Liver (tissue), 8 donors: ENCODE measurements at regions not wholly inside any gene's neighbourhood (a gene's known extent, or its start where the extent isn't known, plus 50 kb on each side); places are given as distances from the start of the nearest gene placed in this dataset.

Experiments
- DNase-seq: peaks from one replicate; pipeline ENCODE4 v3.0.0-alpha.2; 2017; ENCODE audit warnings: low spot score
- H3K27ac ChIP-seq, 2 donors: one replicate each; pipeline ENCODE4 v1.7.0; 2013; ENCODE audit warnings: inconsistent platforms in 2 of 2, low read length in 2 of 2, control low read depth in 1 of 2, low read depth in 1 of 2, mild to moderate bottlenecking in 1 of 2
- H3K27me3 ChIP-seq, 4 donors: one replicate each; pipeline versions ENCODE4 v1.6.1 to v1.7.0; 2013; ENCODE audit warnings: low read length in 3 of 4, inconsistent platforms in 1 of 4, mild to moderate bottlenecking in 1 of 4, moderate library complexity in 1 of 4; ENCODE audit not compliant: control insufficient read depth in 4 of 4, insufficient read depth in 4 of 4
- H3K36me3 ChIP-seq, 4 donors: one replicate each; pipeline versions ENCODE4 v1.6.1 to v1.7.0; 2013; ENCODE audit warnings: low read length in 3 of 4, mild to moderate bottlenecking in 3 of 4, low read depth in 1 of 4, moderate library complexity in 1 of 4; ENCODE audit not compliant: control insufficient read depth in 4 of 4, insufficient read depth in 3 of 4
- H3K4me1 ChIP-seq, 4 donors: one replicate each; pipeline versions ENCODE4 v1.6.1 to v1.7.0; 2013; ENCODE audit warnings: low read length in 3 of 4, mild to moderate bottlenecking in 3 of 4, moderate library complexity in 1 of 4; ENCODE audit not compliant: control insufficient read depth in 4 of 4, insufficient read depth in 4 of 4
- H3K4me3 ChIP-seq, 3 donors: one replicate each; pipeline versions ENCODE4 v1.6.1 to v1.7.0; 2013; ENCODE audit warnings: low read length in 3 of 3, control low read depth in 1 of 3, low read depth in 1 of 3, mild to moderate bottlenecking in 1 of 3
- H3K9ac ChIP-seq, 2 donors: one replicate each; pipeline ENCODE4 v1.7.0; 2013; ENCODE audit warnings: low read length in 2 of 2, mild to moderate bottlenecking in 2 of 2, moderate library complexity in 2 of 2, control low read depth in 1 of 2, low read depth in 1 of 2
- H3K9me3 ChIP-seq, 4 donors: one replicate each; pipeline versions ENCODE4 v1.6.1 to v1.7.0; 2013; ENCODE audit warnings: low read length in 3 of 4; ENCODE audit not compliant: control insufficient read depth in 4 of 4
- EGR1 ChIP-seq, 2 donors: IDR thresholded peaks; 2 replicates each; pipeline ENCODE4 v1.6.1; 2016 to 2018; ENCODE audit warnings: antibody characterized with exemption in 2 of 2, low read depth in 2 of 2
- FOXA1 ChIP-seq: IDR thresholded peaks from 2 replicates; pipeline ENCODE4 v1.6.1; 2016; ENCODE audit warnings: antibody characterized with exemption
- FOXA2 ChIP-seq: IDR thresholded peaks from 2 replicates; pipeline ENCODE4 v1.6.1; 2016; ENCODE audit warnings: antibody characterized with exemption
- GABPA ChIP-seq, 2 donors: IDR thresholded peaks in 1 of 2; conservative IDR thresholded peaks in 1 of 2; 2 replicates each; pipeline ENCODE4 v1.6.1; 2016; ENCODE audit warnings: antibody characterized with exemption in 2 of 2, mild to moderate bottlenecking in 1 of 2, moderate library complexity in 1 of 2
- HNF4A ChIP-seq, 2 donors: conservative IDR thresholded peaks; 2 replicates each; pipeline ENCODE4 v1.6.1; 2016; ENCODE audit warnings: antibody characterized with exemption in 2 of 2, mild to moderate bottlenecking in 2 of 2
- HNF4G ChIP-seq: IDR thresholded peaks from 2 replicates; pipeline ENCODE4 v1.6.1; 2016; ENCODE audit warnings: antibody characterized with exemption
- JUND ChIP-seq, 2 donors: IDR thresholded peaks; 2 replicates each; pipeline ENCODE4 v1.6.1; 2016; ENCODE audit warnings: antibody characterized with exemption in 2 of 2
- NR2F2 ChIP-seq: IDR thresholded peaks from 2 replicates; pipeline ENCODE4 v1.6.1; 2016; ENCODE audit warnings: antibody characterized with exemption
- RAD21 ChIP-seq, 2 donors: IDR thresholded peaks; 2 replicates each; pipeline ENCODE4 v1.6.1; 2016; ENCODE audit warnings: antibody characterized with exemption in 2 of 2, mild to moderate bottlenecking in 2 of 2
- RXRA ChIP-seq, 2 donors: IDR thresholded peaks; 2 replicates each; pipeline ENCODE4 v1.6.1; 2017 to 2018; ENCODE audit warnings: antibody characterized with exemption in 2 of 2, mild to moderate bottlenecking in 1 of 2
- SP1 ChIP-seq: IDR thresholded peaks from 2 replicates; pipeline ENCODE4 v1.6.1; 2018; ENCODE audit warnings: antibody characterized with exemption, mild to moderate bottlenecking
- TAF1 ChIP-seq: conservative IDR thresholded peaks from 2 replicates; pipeline ENCODE4 v1.6.1; 2016; ENCODE audit warnings: antibody characterized with exemption, mild to moderate bottlenecking
- YY1 ChIP-seq: IDR thresholded peaks from 2 replicates; pipeline ENCODE4 v1.6.1; 2016; ENCODE audit warnings: antibody characterized with exemption, mild to moderate bottlenecking
- ZBTB33 ChIP-seq: IDR thresholded peaks from 2 replicates; pipeline ENCODE4 v1.6.1; 2016; ENCODE audit warnings: antibody characterized with exemption
- WGBS: extraction: QIAGEN DNeasy Blood & Tissue Kit; methylation state at CpG from one replicate; pipeline ENCODE4 v1.1.7; 2013; 5-methylcytosine and 5-hydroxymethylcytosine counted together
- TF ChIP-seq, protein P1 (sequence below): fragments of 150-350 bp; IDR thresholded peaks from 2 replicates; pipeline ENCODE4 v1.5.1; 2017; ENCODE audit warnings: improper control_type of control experiment, low read depth, low read length; ENCODE audit not compliant: missing input control
- TF ChIP-seq, protein P2 (sequence below): IDR thresholded peaks from 2 replicates; pipeline ENCODE4 v1.6.1; 2016; ENCODE audit warnings: antibody characterized with exemption
- TF ChIP-seq, protein P3 (sequence below): IDR thresholded peaks from 2 replicates; pipeline ENCODE4 v1.6.1; 2016; ENCODE audit warnings: antibody characterized with exemption, mild to moderate bottlenecking
- TF ChIP-seq, protein P4 (sequence below): IDR thresholded peaks from 2 replicates; pipeline ENCODE4 v1.6.1; 2016; ENCODE audit warnings: antibody characterized with exemption
- donor health status: healthy.
- donor health status: healthy.
- donor health status: healthy.
- donor health status: healthy.
- donor health status: healthy.

GRCh38 chr12:93176165-93176564 is 201.6 kb upstream of the NUDT4 start:
- no peak overlapping the region for H3K9ac ChIP-seq
- H3K9me3 ChIP-seq: no peaks in the 10 kb centered on the region
- no peaks in the 10 kb centered on the region for H3K36me3 ChIP-seq
- peaks cover 0 to 19% (median 8%) of the 10 kb centered on the region in 4 donors for H3K4me1 ChIP-seq
- 65% methylated on average over 1 of the region's 1 CpG for WGBS
- TF ChIP-seq ZBTB33 (no peak), EGR1 (IDR thresholded peaks at IDR 0.05; ENCODE audit: low read depth in 2 of 2) (no peak), NR2F2 (no peak), RXRA (IDR thresholded peaks at IDR 0.05) (no peak), HNF4A (conservative IDR thresholded peaks at IDR 0.05) (no peak), TAF1 (no peak), GABPA (IDR thresholded peaks at IDR 0.05 in 1 of 2, conservative IDR thresholded peaks at IDR 0.05 in 1 of 2) (no peak), FOXA2 (no peak), HNF4G (no peak), JUND (IDR thresholded peaks at IDR 0.05) (no peak), RAD21 (IDR thresholded peaks at IDR 0.05) (no peak), FOXA1 (no peak), YY1 (no peak), SP1 (no peak)
- TF ChIP-seq, protein P1, sequence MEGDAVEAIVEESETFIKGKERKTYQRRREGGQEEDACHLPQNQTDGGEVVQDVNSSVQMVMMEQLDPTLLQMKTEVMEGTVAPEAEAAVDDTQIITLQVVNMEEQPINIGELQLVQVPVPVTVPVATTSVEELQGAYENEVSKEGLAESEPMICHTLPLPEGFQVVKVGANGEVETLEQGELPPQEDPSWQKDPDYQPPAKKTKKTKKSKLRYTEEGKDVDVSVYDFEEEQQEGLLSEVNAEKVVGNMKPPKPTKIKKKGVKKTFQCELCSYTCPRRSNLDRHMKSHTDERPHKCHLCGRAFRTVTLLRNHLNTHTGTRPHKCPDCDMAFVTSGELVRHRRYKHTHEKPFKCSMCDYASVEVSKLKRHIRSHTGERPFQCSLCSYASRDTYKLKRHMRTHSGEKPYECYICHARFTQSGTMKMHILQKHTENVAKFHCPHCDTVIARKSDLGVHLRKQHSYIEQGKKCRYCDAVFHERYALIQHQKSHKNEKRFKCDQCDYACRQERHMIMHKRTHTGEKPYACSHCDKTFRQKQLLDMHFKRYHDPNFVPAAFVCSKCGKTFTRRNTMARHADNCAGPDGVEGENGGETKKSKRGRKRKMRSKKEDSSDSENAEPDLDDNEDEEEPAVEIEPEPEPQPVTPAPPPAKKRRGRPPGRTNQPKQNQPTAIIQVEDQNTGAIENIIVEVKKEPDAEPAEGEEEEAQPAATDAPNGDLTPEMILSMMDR: no peak
- TF ChIP-seq, protein P2, sequence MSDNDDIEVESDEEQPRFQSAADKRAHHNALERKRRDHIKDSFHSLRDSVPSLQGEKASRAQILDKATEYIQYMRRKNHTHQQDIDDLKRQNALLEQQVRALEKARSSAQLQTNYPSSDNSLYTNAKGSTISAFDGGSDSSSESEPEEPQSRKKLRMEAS: no peak
- TF ChIP-seq, protein P3, sequence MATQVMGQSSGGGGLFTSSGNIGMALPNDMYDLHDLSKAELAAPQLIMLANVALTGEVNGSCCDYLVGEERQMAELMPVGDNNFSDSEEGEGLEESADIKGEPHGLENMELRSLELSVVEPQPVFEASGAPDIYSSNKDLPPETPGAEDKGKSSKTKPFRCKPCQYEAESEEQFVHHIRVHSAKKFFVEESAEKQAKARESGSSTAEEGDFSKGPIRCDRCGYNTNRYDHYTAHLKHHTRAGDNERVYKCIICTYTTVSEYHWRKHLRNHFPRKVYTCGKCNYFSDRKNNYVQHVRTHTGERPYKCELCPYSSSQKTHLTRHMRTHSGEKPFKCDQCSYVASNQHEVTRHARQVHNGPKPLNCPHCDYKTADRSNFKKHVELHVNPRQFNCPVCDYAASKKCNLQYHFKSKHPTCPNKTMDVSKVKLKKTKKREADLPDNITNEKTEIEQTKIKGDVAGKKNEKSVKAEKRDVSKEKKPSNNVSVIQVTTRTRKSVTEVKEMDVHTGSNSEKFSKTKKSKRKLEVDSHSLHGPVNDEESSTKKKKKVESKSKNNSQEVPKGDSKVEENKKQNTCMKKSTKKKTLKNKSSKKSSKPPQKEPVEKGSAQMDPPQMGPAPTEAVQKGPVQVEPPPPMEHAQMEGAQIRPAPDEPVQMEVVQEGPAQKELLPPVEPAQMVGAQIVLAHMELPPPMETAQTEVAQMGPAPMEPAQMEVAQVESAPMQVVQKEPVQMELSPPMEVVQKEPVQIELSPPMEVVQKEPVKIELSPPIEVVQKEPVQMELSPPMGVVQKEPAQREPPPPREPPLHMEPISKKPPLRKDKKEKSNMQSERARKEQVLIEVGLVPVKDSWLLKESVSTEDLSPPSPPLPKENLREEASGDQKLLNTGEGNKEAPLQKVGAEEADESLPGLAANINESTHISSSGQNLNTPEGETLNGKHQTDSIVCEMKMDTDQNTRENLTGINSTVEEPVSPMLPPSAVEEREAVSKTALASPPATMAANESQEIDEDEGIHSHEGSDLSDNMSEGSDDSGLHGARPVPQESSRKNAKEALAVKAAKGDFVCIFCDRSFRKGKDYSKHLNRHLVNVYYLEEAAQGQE: no peak
- no peak overlapping the region for H3K4me3 ChIP-seq
- no peak for DNase-seq
- H3K27ac ChIP-seq: peak overlapping the region; percentile 44 to 58
- no peaks in the 10 kb centered on the region for H3K27me3 ChIP-seq

- no peaks in the 10 kb centered on the region for H3K36me3 ChIP-seq
- WGBS: 12% methylated on average over 2 of the region's 2 CpGs
- peak overlapping the region; percentile 15 to 27 for H3K27ac ChIP-seq
- no peaks in the 10 kb centered on the region for H3K27me3 ChIP-seq
- no peak overlapping the region for H3K9ac ChIP-seq
- no peaks in the 10 kb centered on the region for H3K9me3 ChIP-seq
- H3K4me1 ChIP-seq: peaks cover 0 to 19% (median 8%) of the 10 kb centered on the region in 4 donors
- DNase-seq: no peak
- no peak overlapping the region for H3K4me3 ChIP-seq
- TF ChIP-seq RXRA (IDR thresholded peaks at IDR 0.05) (no peak), GABPA (IDR thresholded peaks at IDR 0.05 in 1 of 2, conservative IDR thresholded peaks at IDR 0.05 in 1 of 2) (no peak), JUND (IDR thresholded peaks at IDR 0.05) (no peak), NR2F2 (no peak), RAD21 (IDR thresholded peaks at IDR 0.05) (peak; percentile 6 to 14), HNF4G (no peak), FOXA2 (peak; percentile 34), ZBTB33 (no peak), FOXA1 (no peak)
- TF ChIP-seq, protein P4, sequence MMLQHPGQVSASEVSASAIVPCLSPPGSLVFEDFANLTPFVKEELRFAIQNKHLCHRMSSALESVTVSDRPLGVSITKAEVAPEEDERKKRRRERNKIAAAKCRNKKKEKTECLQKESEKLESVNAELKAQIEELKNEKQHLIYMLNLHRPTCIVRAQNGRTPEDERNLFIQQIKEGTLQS: no peak
- TF ChIP-seq, protein P2: no peak
- TF ChIP-seq, protein P3: no peak
Measured at GRCh38 chr12:93176610-93177126, 201.1 kb upstream of the NUDT4 start.
